GM11168 (cell line): ENCODE measurements at regions not wholly inside any gene's neighbourhood (a gene's known extent, or its start where the extent isn't known, plus 50 kb on each side); places are given as distances from the start of the nearest gene placed in this dataset.
"Not testable (repeated sequence)": the region's sequence is repeated elsewhere in the genome, so short reads cannot be mapped to it uniquely, and the experiment has no call there.

ENCODE experiments used
- in situ Hi-C: fragments of 300-500 bp; cut with MboI; formaldehyde crosslinking; loops from one replicate; pipeline ENCODE4 v1.12.0; 2022; ENCODE audit warnings: low sequenced_read_pairs; ENCODE audit not compliant: unreplicated experiment

DNA sequence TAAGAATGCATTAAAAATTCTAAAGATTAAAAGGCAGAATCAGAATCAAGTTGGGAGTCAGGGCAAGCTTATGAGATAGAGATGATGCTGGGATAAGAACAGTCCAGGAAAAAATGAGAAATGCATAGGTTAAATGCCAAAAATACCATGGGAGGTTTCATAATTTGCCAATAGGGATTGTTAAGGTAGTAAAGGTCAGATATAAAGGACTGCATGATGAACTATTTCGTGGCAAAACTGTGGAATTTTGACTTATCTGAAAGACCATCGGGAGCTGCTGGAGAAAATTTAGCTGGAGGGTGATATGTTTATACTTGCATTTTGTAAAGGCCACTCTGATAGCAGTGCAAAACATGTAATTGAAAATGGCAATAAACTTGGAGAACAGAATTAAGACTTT, 1872.8 kb upstream of the ACO1 start:
- in situ Hi-C loops = no loop called here

DNA sequence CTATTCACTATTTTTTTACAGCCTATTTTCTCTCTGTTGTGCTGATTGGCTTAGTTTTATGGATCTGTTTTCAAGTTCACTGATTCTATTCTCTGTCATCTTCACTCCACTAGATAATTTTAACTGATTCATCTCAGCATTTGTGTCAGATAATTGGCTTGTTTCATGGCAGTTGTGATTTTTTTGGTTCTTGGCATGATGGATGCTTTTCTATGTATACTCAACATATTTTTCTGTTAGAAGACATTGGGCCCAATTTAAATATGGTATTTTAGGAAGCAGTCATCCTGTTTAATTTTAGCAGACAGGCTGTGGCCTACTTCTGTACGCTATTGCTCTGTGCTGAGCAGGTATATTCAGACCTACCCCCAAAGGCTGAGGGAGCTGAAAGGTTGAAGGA, 1865.3 kb upstream of the ACO1 start:
- in situ Hi-C loops = no loop called here

- in situ Hi-C loops = no loop called here
Observed at GRCh38 chr9:30519756-30520155, 1864.7 kb upstream of the ACO1 start.

DNA sequence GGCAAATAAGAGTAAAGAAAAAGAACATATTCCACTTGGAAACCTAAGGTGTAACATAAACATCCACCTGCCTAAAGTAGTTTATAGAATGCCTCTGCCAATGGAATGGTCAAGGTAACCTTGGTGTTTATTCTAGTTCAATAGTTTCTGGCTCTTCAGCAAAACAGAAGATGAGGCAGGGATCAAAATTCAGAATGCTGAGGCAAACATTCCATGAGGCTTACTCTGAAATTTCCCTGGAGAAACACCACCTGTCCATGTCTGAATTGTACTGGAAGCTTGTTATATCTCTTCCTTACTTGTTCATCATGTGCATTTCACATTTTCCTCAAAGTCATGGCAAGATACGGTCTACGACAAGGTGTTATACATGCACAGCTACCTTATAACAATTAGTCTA, 1862.4 kb upstream of the ACO1 start:
- in situ Hi-C loops = no loop called here

- in situ Hi-C loops = no loop called here
Observed at GRCh38 chr9:30522486-30522885, 1862.0 kb upstream of the ACO1 start.

DNA sequence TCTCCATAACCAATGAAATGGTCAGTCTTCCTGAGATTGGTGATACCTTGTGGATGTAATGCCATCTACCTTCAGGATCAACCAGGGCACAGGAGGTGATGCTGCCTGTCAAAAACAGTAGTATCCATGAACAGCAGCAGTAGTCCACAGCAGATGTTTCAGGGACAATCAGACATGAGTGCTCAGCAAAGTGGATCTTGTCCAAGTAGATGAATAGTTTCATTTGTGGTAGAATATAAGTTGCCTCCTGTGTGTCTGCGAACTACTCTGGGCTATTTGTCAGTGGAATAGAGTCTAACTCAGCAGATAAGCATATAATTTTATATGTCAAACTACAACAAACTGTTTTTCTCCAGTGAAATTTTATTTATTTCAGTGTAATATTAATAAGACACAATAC, 1860.1 kb upstream of the ACO1 start:
- in situ Hi-C loops = no loop called here

DNA sequence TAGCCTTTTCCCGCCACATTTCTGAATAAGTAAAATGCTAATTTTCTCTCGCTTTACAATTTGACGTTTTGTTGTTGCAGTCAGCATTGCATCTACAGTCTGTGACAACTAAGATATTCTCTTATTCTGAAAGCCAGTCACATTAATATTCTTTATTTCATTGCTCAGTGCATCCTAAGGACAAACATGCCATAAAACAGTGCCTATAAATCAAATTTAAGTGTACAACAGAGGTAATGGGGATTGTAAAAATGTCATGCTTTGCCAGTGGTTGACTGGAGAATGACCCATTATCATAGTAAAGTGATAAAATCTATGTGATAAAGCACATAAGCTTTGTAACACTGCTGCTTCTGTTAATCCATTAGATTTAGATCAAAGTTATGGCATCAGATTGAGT, 1850.0 kb upstream of the ACO1 start:
- in situ Hi-C loops = no loop called here

DNA sequence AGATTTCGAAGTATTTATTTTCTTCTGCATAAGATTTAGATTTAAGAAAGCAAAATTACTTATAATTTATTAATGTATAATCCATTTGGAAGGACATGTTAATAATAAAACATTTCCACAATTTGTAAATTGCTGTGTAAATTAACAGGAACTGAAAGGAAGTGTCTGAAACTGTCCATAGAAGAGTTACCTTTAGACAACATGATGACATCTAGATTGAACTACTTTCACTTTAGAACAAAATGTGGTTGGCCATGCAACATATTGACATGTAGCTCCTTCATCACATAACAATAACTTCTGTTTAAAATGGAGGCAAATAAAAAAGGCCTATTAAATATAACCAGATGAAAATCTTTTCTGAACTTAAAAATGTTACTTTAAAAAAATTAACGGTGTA, 1849.5 kb upstream of the ACO1 start:
- in situ Hi-C loops = no loop called here

- in situ Hi-C loops = no loop called here
Observed at GRCh38 chr9:30536494-30536893, 1847.9 kb upstream of the ACO1 start.

- in situ Hi-C loops = not testable (repeated sequence)
Observed at GRCh38 chr9:30539696-30540095, 1844.7 kb upstream of the ACO1 start.

DNA sequence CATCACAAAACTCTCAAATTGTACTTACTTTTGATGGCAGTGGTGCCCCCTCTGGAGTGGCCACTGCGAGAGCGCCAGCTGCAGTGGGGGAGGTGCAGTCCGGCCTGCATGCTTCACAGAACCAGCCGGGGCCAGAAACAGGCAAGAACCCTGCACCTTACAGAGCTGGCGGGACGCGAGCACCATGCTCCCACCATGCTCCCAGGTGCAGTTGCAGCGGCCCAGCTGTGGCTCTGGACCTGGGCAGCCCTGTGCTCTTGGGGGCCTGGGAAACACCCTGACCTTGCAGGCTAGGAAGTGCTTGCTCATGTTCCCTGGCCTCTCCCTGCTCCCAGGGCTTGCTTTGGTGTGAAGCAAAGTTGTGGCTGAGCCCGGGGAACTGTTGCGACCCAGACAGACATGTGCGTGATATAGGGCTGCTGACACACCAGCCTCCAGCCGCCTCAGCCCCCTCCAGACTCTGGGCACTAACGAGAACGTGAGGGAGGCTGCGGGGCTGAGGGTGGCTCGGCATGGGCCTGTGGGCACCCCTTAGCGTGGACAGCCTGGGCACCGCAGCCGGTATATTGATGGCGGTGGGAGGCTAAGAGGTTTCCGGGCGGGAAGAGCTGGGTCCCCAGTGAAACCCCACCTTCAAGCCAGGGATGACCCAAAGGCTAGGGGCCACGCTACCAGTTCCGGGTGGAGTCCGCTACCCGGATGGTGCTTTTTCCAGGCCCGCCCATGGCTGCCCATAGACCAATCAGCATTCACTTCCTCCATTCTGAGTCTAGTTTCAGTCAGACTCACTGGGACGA, 1809.9 kb upstream of the ACO1 start:
- in situ Hi-C loops = no loop called here

GRCh38 chr9:30575218-30575617, 1809.2 kb upstream of the ACO1 start:
- in situ Hi-C loops = no loop called here

DNA sequence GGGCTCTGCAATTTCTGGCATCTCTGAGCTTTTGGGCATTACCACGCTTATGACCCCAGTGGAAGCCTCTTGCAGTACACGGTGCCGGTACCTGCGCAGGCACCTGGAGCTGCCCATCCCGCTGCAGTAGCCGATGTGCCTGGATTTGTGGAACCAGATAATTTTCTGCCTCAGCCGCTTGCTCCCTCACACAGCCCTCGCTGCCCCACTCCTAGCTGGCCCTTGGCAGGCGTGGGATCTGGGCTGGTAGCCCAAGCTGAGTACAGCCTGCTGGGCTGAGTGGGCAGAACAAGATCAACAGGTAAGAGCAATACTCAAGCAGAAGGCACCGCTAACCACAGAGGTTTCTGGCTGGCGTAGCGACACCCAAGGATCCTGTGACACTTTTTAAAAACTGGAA, 1808.8 kb upstream of the ACO1 start:
- in situ Hi-C loops = no loop called here

DNA sequence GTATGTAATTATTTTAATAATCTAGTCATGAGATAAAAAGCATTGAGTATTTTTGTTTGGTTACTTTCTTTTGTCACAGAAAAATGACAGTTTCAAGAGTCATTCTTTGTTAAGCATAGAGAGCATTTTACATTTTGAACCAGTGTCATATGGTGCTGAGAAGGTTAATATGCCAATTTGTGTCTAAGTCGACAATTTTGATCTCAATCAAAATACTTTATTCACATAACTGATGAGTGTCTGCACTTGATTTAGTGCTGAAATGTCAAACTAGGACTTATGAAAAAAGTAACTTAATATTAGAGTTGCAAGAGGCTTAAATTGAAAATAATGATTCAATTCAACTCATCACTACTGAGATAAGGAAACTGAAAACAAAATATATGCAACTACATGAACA, 1804.6 kb upstream of the ACO1 start:
- in situ Hi-C loops = no loop called here

DNA sequence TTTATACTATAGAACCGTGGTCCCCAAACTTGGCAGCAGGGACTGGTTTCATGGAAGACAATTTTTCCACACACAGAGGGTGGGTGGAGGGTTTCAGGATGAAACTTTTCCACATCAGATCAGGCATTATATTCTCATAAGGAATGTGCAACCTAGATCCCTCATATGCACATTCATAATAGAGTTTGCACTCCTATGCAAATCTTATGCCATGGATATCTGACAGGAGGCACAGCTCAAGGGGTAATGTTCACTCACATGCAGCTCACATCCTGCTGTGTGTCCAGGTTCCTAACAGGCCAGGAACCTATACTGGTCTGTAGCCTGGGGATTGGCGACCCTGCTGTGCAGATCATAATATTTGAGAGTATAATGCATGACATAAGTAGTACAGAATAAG, 1802.2 kb upstream of the ACO1 start:
- in situ Hi-C loops = no loop called here

DNA sequence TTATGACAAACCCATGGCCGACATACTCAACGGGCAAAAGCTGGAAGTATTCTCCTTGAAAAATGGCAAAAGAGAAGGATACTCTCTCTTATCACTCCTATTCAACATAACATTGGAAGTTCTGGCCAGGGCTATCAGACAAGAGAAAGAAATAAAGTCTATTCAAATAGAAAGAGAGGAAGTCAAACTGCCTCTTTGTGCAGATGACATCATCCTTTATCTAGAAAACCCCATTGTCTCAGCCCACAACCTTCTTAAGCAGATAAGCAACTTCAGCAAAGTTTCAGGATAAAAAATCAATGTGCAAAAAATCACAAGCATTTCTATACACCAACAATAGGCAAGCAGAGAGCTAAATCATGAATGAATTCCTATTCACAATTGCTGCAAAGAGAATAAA, 1799.9 kb upstream of the ACO1 start:
- in situ Hi-C loops = no loop called here

DNA sequence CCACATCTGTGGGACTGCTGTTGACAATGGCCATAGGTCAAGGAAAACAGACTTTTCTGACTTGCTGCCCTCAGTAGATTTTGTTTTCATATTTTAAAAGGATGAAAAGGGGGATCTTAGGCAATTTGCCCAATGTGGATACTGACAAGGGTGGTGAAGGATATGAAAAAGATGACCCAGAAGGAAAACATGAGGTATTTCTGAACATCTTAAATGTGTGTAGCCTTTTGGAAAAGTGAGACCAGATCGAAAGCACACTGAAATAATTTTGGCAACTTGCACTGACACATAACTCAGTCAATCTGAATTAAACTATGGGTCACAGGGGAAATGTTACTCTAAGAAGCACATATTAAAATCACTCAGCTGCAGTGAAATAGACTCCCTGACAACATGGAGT, 1793.0 kb upstream of the ACO1 start:
- in situ Hi-C loops = no loop called here

GRCh38 chr9:30597608-30598007, 1786.8 kb upstream of the ACO1 start:
- in situ Hi-C loops = no loop called here

DNA sequence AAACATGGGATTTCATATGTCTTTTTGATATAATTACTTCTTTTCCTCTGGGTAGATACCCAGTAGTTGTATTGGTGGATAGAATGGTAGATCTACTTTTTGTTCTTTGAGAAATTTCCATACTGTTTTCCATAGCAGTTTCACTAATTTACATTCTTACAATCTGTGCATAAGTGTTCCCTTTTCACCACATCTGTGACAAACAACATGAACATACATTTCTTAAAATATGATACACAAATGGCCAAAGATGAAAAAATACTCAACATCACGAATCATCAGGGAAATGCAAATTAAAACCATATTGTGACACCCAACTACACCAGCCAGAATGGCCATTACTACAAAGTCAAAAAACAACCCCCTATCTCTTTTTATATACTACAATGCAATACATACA, 1778.5 kb upstream of the ACO1 start:
- in situ Hi-C loops = no loop called here

DNA sequence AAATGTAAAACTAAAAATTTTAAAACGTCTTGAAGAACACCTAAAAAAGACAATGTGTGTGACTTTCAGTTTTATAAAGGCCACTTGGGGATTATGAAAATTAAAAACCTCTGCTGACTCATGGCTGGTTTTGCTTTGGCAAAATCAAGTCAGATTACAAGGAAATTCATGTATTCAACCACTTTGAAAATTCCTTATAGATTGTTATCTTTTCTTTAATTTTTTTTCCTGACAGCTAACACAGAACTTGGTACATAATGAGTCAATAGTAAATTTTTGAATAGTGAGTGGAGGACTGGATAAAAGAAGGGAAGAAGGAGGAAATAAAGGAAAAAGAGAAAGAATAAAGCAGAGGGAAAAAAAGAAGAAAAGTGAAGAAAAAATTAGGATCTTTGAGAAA, 1774.7 kb upstream of the ACO1 start:
- in situ Hi-C loops = no loop called here

- in situ Hi-C loops = not testable (repeated sequence)
Observed at GRCh38 chr9:30616782-30617181, 1767.7 kb upstream of the ACO1 start.

- in situ Hi-C loops = no loop called here
Observed at GRCh38 chr9:30622561-30622960, 1761.9 kb upstream of the ACO1 start.
